ENCODE measurements at regions not wholly inside any gene's neighbourhood (a gene's known extent, or its start where the extent isn't known, plus 50 kb on each side); places are given as distances from the start of the nearest gene placed in this dataset.

DNA sequence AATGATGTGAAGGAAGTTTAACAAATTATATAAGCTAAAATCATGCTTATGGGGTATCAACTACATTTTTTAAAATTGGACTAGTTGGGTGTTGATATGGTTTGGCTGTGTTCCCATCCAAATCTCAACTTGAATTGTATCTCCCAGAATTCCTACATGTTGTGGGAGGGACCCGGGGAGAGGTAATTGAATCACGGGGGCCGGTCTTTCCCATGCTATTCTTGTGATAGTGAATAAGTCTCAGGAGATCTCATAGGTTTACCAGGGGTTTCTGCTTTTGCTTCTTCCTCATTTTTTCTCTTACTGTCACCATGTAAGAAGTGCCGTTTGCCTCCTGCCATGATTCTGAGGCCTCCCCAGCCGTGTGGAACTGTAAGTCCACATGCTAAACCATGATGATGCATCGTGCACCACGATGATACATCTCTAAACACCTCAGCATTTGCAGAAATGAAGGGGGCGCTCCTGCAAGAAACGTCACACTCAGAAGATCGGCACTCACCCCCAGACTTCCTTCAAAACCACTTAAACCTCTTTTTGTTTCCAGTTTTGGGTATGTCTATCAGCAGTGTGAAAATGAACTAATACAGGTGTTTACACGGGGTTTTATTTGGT, 340.0 kb downstream of the SHANK2 start:
- TF ChIP-seq, protein P1, sequence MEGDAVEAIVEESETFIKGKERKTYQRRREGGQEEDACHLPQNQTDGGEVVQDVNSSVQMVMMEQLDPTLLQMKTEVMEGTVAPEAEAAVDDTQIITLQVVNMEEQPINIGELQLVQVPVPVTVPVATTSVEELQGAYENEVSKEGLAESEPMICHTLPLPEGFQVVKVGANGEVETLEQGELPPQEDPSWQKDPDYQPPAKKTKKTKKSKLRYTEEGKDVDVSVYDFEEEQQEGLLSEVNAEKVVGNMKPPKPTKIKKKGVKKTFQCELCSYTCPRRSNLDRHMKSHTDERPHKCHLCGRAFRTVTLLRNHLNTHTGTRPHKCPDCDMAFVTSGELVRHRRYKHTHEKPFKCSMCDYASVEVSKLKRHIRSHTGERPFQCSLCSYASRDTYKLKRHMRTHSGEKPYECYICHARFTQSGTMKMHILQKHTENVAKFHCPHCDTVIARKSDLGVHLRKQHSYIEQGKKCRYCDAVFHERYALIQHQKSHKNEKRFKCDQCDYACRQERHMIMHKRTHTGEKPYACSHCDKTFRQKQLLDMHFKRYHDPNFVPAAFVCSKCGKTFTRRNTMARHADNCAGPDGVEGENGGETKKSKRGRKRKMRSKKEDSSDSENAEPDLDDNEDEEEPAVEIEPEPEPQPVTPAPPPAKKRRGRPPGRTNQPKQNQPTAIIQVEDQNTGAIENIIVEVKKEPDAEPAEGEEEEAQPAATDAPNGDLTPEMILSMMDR (IDR thresholded peaks at IDR 0.05): no peak
- no peak for TF ChIP-seq EZH2phosphoT487 (IDR thresholded peaks at IDR 0.05)

All from neural progenitor cell (in vitro differentiated cells).